ENCODE measurements at regions not wholly inside any gene's neighbourhood (a gene's known extent, or its start where the extent isn't known, plus 50 kb on each side); places are given as distances from the start of the nearest gene placed in this dataset.
"Not testable (repeated sequence)": the region's sequence is repeated elsewhere in the genome, so short reads cannot be mapped to it uniquely, and the experiment has no call there.

DNA sequence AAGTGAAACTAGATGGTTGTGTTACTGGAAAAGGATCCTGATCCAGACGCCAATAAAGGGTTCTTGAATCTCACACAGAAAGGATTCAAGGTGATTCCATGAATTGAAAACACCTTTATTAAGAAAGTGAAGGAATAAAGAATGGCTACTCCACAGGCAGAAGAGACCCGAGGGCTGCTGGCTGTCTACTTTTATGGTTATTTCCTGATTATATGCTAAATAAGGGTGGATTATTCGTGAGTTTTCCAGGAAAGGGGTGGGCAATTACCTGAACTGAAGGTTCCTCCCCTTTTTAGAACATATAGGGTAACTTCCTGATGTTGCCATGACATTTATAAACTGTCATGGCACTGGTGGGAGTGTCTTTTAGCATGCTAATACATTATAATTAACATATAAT, 50.9 kb upstream of the WARS2 start:
- DNase-seq: no peak

DNA sequence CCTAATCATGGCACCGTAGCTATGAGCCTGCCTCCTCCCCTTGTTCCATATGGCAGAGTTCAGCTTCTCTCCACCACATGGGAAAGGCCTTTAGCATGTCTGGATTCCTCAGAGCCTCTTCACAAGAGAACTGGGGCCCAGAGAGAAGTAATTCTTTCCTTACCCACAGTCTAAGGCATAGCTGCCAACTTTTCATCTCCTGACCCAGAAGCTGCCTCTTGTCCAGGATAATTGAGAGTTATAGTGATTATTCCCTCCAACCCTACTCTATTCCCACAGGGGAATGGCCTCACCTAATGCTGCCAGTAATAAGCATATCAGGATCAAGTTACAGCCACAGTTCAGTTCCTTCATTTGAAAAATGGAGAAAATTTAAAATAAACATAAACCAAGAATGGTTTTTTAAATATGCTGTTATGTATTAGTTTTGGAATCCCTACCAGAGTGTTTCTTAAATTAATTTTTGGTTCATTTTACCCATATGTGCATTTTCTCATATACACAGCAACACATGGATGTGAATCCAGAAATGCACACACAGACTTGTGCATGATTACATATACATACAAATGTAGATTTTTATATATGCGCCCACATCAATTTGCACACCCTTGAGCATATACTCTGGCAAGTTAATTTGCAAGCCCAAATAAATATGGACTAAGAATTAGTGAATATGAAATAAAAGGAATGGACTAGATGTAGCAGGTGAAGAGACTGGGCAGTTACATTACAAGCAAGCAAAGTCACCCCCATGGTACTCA, 63.9 kb upstream of the WARS2 start:
- no peak for DNase-seq

GRCh38 chr1:119204961-119205357, 64.5 kb upstream of the WARS2 start:
- no peak for DNase-seq

- no peak for DNase-seq
Measured at GRCh38 chr1:119209061-119209460, 68.6 kb upstream of the WARS2 start.

DNA sequence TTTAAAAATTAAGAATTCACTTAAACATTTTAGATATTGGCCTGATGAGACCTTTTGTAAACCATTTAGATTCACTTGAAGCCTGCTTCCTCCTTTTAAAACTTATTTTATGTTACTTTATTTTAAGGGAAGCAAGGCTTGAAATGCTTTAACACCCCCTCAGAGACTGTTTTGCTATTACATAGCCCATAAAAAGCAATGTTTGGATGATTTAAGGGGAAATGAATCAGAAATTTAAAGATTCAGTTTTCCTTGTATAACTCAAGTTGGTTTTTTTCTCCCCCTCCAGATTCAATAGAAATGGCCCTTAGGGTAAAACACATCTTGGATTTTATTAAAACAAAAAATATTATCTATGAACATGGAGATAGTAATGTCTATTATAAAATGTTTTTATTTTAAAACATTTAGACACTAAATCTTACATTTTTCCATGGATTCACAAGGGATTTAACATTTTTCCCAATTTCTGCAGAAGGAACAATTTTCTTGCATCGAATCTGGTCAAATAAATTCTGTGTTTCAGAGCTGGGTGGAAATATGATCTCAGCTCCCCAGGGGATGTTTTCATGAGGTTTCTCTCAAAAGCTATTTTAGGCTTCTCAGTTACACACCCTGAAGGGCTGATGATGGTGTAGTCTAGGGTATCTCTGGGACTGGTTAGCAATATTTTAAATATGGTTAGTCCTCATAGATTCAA, 69.3 kb upstream of the WARS2 start:
- no peak for DNase-seq

- no peak for DNase-seq
Measured at GRCh38 chr1:119210296-119210649, 69.8 kb upstream of the WARS2 start.

GRCh38 chr1:119213213-119213612, 72.8 kb upstream of the WARS2 start:
- not testable (repeated sequence) for DNase-seq

GRCh38 chr1:119214961-119215360, 74.5 kb upstream of the WARS2 start:
- not testable (repeated sequence) for DNase-seq

DNA sequence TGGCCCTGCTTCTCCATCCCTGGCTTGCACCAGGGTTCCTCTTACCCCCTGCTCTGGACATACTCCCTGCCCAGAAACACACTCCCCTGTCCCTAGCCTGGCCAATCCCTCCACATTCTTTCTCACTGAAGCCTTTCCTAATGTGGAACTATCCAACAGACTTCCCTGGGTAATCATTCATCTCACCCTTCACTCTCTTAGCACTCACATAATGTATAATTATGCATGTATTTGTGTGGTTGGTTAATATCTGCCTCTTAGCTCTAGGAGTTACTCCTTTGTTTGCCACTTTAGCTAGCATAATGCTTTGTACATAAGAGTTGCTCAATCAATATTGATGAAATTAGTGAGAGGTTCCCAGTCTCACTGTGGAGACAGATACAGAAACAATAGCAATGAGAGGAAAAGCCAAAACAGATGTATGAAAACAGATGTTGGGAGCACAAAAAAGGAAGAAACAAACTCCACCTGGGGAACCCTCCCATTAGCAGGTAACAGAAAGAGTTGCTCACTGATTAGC, 76.9 kb upstream of the WARS2 start:
- no peak for DNase-seq

- DNase-seq: no peak
Measured at GRCh38 chr1:119219711-119220110, 79.3 kb upstream of the WARS2 start.

DNA sequence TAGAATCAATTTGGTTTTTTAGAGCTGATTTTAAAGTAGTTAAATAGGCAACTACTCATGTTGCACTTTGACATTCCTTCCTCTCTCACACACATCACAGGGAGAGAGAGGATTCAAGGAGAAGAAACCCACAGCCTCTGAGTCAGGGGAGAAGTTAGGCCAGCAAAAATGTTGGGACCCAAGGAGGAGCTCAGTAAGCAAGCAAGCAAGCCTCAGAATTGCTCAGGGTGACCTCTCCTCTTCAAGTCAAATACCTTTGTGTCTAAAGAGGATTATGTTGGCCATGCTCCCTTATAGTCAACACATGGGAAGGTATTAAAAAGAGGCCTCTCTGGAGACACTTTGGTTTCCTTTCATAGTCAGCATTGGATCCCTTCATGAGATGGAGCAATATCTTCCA, 80.5 kb upstream of the WARS2 start:
- DNase-seq: no peak

DNA sequence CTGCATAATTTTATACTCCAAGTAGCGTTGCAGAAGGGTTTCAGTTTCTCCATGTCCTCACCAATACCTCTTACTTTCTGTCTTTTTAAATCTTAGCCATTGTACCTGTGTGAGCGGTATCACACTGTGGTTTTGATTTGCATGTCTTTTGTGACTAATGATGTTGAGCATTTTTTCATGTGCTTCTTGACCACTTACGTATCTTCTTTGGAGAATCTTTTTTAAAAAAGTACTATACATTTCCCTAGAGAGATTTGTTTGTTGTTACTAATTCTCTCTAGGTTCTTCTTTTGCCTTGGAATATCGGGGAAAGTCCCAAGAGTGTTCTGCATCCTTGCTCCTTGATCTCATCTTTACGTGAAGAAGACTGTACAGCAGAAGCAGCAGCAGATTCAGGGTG, 81.8 kb upstream of the WARS2 start:
- DNase-seq: no peak

GRCh38 chr1:119225265-119225664, 84.8 kb upstream of the WARS2 start:
- no peak for DNase-seq

- no peak for DNase-seq
Measured at GRCh38 chr1:119225831-119226230, 85.4 kb upstream of the WARS2 start.

DNA sequence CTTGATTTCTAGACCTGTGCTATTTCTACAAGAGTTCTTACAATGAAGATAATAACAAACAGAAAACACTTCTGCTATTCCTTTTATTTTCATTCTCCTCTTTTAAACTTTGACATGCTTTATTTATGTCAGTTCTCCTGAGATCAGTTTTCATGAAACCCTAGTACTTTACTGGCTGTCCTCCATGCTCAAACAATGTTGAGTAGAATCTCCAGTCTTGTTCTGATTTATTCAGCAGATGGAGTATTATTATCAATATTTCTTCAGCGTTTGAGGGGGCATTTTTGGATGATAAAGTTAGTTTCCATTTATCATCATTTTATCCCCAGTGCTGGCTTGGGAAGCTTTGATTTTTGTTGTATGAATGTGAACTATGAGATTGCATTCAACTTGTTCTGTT, 85.9 kb upstream of the WARS2 start:
- no peak for DNase-seq

DNA sequence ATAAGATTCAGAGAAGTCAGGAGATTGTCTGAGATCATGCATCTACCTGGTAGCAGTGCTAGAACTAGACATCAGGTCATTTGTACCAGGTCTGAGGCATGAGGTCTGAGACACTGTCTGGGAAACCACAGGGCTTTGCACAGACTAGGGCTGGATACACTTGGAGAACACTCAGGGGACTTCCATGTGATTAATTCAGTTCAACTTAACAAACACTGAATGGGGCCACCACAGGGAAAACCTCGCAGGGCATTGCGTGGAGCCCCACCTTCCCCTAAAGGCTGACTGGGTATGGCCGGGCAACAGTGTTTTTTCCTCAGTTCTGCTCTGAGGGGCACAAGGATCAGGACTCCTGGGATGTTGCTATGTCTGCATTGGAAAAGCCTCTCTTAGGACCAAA, 86.5 kb upstream of the WARS2 start:
- DNase-seq: no peak

- DNase-seq: no peak
Measured at GRCh38 chr1:119227456-119227855, 87.0 kb upstream of the WARS2 start.

DNA sequence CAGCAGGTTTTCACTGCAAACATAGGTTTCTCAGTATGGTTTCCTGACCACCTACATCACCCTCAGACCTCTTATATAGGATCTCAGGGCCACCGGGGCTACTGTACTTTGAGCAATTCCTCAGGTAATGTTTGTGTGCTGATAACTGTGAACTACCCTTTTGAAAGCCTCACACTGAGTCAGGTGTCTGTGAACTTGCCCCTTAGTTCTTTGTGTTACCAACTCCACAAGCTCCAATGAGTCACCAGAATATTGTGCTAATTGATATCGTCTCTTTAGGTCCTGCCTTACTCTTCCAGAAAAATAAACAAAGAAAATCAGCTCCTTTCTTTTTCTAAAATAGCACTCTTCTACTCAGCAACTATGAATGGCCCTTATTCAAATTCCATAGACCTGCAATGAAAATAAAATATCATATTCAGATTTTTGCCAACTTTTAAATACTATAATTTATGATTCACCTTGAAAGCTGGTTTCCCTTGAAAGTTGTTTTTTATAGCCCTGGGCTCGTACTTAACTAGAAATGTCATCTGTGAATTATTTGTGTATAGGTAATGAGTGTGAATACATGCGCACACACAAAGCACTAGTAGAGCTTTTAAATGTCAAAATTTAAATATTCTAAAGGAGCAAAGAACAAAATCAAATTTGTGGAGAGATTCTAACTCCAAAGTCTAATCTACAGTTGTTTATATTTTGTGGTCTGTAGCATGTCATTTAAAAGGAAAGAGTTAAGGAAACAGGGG, 88.1 kb upstream of the WARS2 start:
- DNase-seq: no peak

DNA sequence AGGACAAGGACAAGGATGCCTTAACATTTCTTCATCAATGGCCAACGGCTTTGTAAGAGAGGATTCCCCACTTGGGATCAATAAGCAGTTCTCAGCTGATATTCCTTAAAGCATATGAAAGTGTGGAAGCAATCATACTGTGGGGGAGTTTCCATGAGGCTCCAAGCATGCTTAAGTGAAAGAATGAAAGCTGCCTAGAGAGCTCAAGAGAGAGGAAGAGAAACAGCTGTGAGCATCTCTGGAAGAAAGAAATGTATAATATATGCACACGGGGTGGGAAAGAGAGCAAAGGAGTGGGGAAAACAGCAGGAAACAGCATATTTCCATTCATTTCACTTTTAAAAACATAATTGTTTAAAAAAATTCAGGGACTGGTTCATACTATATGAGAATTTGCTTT, 94.7 kb upstream of the WARS2 start:
- DNase-seq: no peak

- no peak for DNase-seq
Measured at GRCh38 chr1:119245881-119246280, 105.4 kb upstream of the WARS2 start.

DNA sequence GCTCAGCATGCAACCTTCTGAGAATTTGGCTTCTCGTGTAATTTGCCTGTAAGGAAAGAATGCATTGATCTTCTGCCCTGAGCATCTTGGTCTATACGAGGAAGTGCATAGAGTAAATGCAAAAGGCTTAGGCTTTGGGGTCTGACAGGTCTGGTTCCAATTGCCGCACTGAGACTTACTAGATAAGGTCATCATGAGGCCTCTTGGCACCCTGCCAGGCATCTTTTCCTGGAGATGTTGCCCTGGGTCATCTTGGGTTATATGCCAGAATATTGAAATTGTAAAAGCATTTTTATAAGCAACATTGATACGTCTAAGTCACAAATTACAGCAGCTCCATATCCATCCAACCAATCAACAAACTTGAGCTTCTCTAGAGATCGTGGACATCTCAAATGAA, 108.8 kb upstream of the WARS2 start:
- no peak for DNase-seq

GRCh38 chr1:119250299-119250698, 109.8 kb upstream of the WARS2 start:
- no peak for DNase-seq

DNA sequence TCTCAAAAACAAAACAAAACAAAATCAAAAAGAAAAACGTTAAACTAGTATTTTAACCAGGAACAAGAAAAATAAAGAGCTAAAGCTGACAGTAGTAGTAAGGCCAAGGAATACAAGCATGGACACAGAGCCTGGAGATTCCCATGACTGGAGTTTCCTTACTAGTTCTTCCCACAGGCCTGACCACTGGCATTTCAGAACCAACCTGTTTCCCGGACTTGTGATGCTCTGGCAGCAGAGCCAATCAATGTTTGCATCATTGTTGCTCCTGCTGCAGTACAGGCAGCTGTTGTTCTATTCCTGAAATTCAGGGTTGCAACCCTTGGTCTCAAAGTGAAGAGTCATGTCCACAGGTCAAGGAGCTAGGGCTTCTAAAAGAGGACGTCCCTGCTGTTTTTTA, 111.3 kb upstream of the WARS2 start:
- DNase-seq: no peak

GRCh38 chr1:119253366-119253765, 112.9 kb upstream of the WARS2 start:
- no peak for DNase-seq
